Endothelial cell (in vitro differentiated cells): ENCODE measurements at regions not wholly inside any gene's neighbourhood (a gene's known extent, or its start where the extent isn't known, plus 50 kb on each side); places are given as distances from the start of the nearest gene placed in this dataset.

Source experiments
- DNase-seq: peaks from one replicate; pipeline ENCODE4 v3.0.0; 2021; ENCODE audit warnings: low spot score
- H3K27ac Mint-ChIP-seq: one replicate; pipeline ENCODE4 v1.8.0; 2021; ENCODE audit warnings: mixed read lengths, inconsistent platforms; ENCODE audit not compliant: unreplicated experiment
- H3K27me3 Mint-ChIP-seq: one replicate; pipeline ENCODE4 v1.8.0; 2021; ENCODE audit warnings: mild to moderate bottlenecking, moderate library complexity, mixed read lengths, inconsistent platforms; ENCODE audit not compliant: unreplicated experiment
- H3K36me3 Mint-ChIP-seq: one replicate; pipeline ENCODE4 v1.8.0; 2021; ENCODE audit warnings: mild to moderate bottlenecking, low read depth, mixed read lengths, inconsistent platforms; ENCODE audit not compliant: unreplicated experiment
- H3K4me1 Mint-ChIP-seq: one replicate; pipeline ENCODE4 v1.8.0; 2021; ENCODE audit warnings: mild to moderate bottlenecking, mixed read lengths, inconsistent platforms; ENCODE audit not compliant: unreplicated experiment
- H3K4me3 Mint-ChIP-seq: one replicate; pipeline ENCODE4 v1.8.0; 2021; ENCODE audit warnings: mild to moderate bottlenecking, mixed read lengths, inconsistent platforms; ENCODE audit not compliant: unreplicated experiment
- H3K9me3 Mint-ChIP-seq: one replicate; pipeline ENCODE4 v1.8.0; 2021; ENCODE audit warnings: mixed read lengths, inconsistent platforms; ENCODE audit not compliant: unreplicated experiment
- TF ChIP-seq, protein P1 (sequence below): fragments of 200-600 bp; sonication (generic); IDR thresholded peaks from one replicate; pipeline ENCODE4 v1.5.0; 2021; ENCODE audit warnings: antibody characterized with exemption; ENCODE audit not compliant: unreplicated experiment

- no peaks in the 10 kb centered on the region for H3K4me1 Mint-ChIP-seq
- H3K36me3 Mint-ChIP-seq: no peaks in the 10 kb centered on the region
- no peak overlapping the region for H3K27ac Mint-ChIP-seq
- H3K27me3 Mint-ChIP-seq: peaks cover 1% of the 10 kb centered on the region
- TF ChIP-seq, protein P1, sequence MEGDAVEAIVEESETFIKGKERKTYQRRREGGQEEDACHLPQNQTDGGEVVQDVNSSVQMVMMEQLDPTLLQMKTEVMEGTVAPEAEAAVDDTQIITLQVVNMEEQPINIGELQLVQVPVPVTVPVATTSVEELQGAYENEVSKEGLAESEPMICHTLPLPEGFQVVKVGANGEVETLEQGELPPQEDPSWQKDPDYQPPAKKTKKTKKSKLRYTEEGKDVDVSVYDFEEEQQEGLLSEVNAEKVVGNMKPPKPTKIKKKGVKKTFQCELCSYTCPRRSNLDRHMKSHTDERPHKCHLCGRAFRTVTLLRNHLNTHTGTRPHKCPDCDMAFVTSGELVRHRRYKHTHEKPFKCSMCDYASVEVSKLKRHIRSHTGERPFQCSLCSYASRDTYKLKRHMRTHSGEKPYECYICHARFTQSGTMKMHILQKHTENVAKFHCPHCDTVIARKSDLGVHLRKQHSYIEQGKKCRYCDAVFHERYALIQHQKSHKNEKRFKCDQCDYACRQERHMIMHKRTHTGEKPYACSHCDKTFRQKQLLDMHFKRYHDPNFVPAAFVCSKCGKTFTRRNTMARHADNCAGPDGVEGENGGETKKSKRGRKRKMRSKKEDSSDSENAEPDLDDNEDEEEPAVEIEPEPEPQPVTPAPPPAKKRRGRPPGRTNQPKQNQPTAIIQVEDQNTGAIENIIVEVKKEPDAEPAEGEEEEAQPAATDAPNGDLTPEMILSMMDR: no peak
- no peak for DNase-seq
- no peaks in the 10 kb centered on the region for H3K9me3 Mint-ChIP-seq
- no peak overlapping the region for H3K4me3 Mint-ChIP-seq
Measured at GRCh38 chr6:141347086-141347485, 785.6 kb upstream of the GJE1 start.

GRCh38 chr6:141346535-141346934, 786.2 kb upstream of the GJE1 start:
- Mint-ChIP-seq H3K4me1 (no peaks in the 10 kb centered on the region), H3K27me3 (peaks cover 1% of the 10 kb centered on the region), H3K9me3 (no peaks in the 10 kb centered on the region), H3K36me3 (no peaks in the 10 kb centered on the region), H3K4me3 (no peak overlapping the region), H3K27ac (no peak overlapping the region)
- DNase-seq: no peak
- TF ChIP-seq, protein P1: no peak

GRCh38 chr6:141337191-141337590, 795.5 kb upstream of the GJE1 start:
- TF ChIP-seq, protein P1: no peak
- Mint-ChIP-seq H3K27me3 (no peaks in the 10 kb centered on the region), H3K36me3 (no peaks in the 10 kb centered on the region), H3K4me1 (no peaks in the 10 kb centered on the region), H3K27ac (no peak overlapping the region), H3K4me3 (no peak overlapping the region), H3K9me3 (no peaks in the 10 kb centered on the region)
- DNase-seq: no peak

DNA sequence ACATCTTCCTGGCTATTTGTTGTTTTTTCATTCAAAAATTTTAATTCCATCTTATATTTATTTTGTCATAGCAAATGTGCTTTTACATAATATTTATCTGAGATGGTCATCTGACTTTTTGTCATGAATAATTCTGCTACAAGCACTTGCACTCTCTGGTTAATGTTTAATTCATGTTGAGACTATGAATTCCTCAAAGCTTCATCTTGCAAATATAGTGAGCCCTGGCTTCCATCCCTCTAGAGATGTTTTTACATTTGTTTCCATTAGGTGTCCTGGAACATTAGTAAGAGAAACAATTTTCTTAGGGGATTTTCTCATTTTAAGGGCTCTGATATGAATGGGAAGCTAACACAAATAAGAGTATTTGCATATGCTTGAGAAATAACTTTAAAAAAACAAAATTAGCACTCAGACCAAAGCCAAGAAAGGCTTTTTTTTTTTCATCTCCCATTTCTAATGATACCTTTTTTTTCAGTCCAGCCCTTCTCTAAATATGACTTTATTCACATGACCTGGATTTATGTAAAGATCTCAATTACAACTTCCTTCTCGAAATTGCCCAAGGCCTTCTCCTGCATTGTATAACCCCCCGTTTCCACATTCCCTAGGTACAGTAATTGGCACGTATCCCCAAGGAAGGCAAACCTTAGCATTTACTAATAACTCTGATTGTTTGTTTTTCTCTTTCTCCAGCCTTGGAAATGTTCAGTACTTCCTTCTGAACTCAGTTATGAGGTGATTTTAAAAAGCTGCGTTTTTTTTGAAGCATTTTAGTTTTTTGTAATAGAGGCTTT, 797.0 kb upstream of the GJE1 start:
- Mint-ChIP-seq H3K9me3 (no peaks in the 10 kb centered on the region), H3K27me3 (no peaks in the 10 kb centered on the region), H3K4me3 (no peak overlapping the region), H3K4me1 (no peaks in the 10 kb centered on the region), H3K27ac (no peak overlapping the region), H3K36me3 (no peaks in the 10 kb centered on the region)
- DNase-seq: no peak
- TF ChIP-seq, protein P1: no peak

- Mint-ChIP-seq H3K36me3 (no peaks in the 10 kb centered on the region), H3K4me3 (no peak overlapping the region), H3K9me3 (no peaks in the 10 kb centered on the region), H3K27me3 (no peaks in the 10 kb centered on the region), H3K27ac (no peak overlapping the region), H3K4me1 (no peaks in the 10 kb centered on the region)
- TF ChIP-seq, protein P1: no peak
- no peak for DNase-seq
Measured at GRCh38 chr6:141326925-141327324, 805.8 kb upstream of the GJE1 start.
